HG02973 (cell line): ENCODE measurements at regions not wholly inside any gene's neighbourhood (a gene's known extent, or its start where the extent isn't known, plus 50 kb on each side); places are given as distances from the start of the nearest gene placed in this dataset.
"Not testable (repeated sequence)": the region's sequence is repeated elsewhere in the genome, so short reads cannot be mapped to it uniquely, and the experiment has no call there.

Experiments used
- ATAC-seq: cut with Tn5 transposase; IDR thresholded peaks from one replicate; pipeline ENCODE4 v1.9.1; 2021; ENCODE audit warnings: moderate library complexity; ENCODE audit not compliant: unreplicated experiment

DNA sequence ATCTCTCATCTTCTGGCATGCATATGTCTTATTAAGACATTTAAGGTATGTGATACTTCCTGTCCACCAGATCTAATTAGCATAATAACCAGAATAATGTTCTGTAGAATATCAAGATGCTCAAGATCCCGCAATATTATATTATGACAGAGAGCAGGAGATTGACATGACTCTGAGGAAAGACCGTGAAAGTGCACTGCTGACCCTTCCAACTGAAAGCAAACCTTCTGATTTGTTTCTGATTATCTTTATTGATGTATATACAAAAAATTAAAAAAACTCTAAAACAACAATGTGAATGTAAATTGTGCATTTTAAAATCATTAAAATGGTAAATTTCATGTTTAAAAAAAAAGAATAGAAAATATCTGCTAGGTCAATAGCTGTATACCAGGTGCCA is 184.4 kb upstream of the TMEM45B start:
- ATAC-seq: no peak

DNA sequence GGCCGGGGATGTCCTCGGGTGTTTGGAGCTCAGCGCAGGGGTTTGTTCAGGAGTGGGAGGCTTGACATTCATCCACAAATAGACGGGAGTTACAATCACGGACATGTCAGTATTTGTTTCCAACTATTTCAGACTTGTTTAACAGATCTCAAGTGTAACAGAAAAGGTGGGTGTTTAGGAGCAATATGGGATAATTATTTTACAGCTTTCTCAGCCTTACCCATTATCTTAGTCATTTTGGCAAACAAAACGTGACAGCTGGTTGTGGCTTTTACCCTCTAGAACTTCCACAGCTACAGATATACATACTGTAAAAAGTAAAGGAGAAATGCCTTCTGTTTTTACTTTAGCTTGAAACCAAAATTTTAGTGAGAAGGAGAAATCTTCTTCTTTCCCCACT is 178.7 kb upstream of the TMEM45B start:
- ATAC-seq: no peak

DNA sequence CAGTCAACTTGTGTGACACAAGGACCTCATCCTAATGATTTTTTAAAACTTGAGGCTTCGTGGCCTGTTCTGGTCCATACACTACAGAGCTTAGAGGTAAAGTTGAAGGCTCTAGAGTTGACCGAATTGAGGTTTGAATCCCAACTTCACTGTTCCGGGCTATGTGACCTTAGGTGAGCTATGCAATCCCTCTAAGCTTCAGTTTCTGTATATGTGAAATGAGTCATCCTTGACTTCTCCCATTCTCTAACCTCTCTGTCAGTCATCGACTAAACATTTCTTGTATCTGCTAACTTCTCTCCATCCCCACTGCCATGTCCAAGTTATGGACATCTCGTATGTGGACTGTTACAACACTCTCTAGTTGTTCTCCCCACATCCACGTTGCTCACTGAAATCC is 178.2 kb upstream of the TMEM45B start:
- no peak for ATAC-seq

DNA sequence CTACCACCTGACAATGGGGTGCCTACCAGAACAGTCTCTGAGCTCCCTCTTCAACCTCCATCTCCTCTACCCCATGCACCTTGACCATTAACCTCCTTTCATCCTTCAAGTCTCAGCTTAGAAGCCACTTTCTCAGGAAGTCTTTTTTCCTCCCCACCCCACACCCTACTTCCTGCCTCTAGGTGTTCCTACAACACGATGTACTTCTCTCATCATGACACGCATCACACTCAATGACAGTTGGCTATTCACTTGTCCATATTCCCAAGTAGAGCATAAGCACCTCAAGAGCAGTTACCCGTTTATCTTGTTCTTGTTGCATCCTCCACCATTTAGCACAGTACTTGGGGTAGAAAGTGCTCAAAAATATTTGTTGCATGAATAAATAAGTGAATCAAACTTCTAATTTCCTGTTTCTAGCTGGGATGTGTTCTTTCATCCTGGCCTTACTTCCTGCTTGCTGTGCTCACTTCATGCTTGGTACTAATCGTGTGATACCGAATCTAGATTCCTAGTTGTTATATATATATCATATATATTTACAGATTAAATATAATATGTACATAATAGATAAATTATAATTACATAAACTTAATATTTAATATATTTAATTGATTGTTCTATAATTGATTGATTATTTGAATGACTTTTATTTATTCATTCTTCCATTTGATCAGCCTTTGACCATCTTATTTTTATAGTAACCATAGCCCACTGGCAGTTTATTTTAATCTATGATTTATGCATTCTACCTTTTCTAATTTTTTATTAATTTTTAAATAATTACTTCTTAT is 177.5 kb upstream of the TMEM45B start:
- no peak for ATAC-seq

DNA sequence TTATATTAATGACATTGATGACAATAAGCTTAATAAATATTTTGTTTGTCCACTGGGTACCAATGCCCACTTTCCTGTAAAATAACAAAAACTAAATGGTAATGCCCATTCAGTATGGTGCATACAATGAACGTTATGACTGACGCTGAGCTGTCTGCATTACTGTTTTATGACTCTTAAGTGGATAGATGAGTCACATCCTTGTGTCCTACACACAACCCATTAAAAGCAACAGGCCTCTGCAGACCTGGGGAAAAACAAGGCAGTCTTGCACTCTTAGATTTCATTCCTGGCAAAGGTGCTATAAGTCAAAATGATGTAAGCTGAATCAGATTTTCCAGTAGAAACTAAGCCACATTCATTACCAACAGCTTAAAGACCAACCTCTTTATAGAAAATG is 176.3 kb upstream of the TMEM45B start:
- no peak for ATAC-seq

DNA sequence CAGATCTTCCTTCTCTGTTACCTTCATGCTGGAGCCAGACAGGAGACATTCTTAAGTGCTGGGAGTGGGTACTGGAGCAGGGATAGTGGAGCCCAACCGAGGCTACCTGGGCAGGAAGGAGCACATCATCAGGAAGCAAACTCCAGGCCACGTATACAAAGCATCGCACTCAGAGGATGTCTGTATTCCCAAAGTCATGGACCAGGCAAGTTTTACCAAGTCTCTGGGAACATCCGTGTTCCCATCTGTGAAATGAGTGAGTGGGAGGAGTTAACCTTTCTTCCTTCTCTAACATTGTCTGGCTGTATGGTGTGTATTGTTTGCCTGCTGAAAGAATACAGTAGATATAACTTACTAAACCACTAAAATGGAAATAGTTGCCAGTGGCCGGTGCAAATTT is 175.0 kb upstream of the TMEM45B start:
- ATAC-seq: no peak

DNA sequence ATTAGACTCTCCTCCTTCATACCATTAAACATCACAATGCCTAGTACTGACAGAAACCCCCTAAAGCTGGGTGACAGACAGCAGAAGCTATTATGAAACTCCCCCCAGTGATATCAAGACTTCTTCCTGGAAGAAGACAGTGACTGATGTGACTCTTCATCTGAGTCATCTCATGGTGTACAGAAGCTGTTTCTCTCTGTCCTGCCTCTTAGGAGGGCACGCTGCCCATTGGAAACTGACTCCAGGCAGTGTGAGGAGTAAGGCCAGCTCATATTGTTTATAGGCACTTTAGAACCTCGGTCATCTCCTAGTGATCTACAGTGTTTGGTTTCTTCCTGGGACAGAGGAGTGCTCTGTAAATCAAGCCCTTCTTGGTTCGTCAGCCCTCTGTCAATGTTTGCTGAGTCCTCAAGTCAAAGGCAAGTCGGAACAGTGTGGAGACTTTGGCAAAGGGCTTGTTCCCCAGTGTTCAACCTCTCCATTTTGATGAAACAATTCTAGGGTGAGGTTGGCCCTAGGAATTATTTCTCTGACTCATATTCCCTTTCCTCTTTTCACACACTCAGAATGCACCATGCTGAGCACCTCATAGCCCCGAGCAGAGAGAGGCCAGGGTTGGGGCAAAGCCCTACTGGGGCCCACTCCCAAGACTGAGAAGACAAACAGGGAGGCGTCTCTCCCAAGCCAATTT is 172.5 kb upstream of the TMEM45B start:
- no peak for ATAC-seq

DNA sequence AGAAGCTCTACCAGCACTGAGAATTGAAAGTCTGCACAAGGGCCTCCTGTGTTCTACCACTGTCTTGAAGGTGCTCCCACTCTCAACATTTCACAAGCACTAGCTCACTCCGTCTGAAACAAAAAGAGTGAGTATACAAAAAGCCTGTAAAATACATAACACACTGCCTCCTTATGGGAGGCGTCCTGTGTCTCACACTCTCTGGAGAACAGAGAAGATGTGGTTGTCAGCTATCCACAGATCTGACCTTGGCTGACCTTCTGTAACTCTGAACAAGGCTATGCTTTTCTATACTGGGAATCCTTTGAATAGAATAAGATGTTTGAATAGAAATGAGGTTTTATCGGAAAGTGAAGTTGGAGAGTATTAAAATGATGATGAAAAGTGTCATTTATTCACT is 171.3 kb upstream of the TMEM45B start:
- no peak for ATAC-seq

DNA sequence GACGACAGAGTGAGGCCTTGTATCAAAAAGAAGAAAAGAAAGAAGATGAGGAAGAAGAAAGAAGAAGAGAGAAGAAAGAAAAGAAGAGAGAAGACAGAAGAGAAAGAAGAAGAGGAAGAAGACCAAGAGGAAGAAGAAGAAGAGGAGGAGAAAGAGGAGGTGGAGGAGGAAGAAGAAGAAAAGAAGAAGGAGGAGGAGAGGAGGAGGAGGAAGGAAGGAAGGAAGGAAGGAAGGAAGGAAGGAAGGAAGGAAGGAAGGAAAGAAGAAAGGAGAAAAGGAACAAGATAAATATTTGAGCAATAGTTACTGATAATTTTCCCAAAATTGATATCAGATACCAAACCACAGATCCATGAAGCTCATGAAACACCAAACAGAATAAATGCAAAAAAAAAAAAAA is 169.7 kb upstream of the TMEM45B start:
- no peak for ATAC-seq

DNA sequence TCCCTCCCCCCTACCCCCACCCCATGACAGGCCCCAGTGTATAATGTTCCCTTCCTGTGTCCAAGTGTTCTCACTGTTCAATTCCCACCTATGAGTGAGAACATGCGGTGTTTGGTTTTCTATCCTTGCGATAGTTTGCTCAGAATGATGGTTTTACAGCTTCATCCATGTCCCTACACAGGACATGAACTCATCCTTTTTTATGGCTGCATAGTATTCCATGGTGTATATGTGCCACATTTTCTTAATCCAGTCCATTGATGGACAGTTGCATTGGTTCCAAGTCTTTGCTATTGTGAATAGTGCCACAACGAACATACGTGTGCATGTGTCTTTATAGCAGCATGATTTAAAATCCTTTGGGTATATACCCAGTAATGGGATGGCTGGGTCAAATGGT is 165.6 kb upstream of the TMEM45B start:
- ATAC-seq: not testable (repeated sequence)

DNA sequence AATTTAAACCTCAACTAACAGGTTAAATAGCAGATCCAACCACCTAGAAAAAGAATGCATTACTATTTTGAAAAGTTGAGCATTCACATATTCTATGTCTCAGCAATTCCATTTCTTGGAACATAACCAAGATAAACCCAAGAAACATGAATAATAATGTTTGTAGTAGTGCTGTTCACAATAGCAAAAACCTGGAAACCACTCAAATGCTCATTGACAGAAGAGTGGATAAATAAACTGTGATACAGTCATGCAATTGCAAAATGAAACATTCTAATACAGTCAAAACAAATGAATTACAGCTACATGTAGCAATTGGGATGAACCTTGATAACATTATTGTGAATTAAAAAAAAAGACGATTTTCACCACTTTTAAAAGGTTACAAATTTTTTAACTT is 162.8 kb upstream of the TMEM45B start:
- no peak for ATAC-seq

DNA sequence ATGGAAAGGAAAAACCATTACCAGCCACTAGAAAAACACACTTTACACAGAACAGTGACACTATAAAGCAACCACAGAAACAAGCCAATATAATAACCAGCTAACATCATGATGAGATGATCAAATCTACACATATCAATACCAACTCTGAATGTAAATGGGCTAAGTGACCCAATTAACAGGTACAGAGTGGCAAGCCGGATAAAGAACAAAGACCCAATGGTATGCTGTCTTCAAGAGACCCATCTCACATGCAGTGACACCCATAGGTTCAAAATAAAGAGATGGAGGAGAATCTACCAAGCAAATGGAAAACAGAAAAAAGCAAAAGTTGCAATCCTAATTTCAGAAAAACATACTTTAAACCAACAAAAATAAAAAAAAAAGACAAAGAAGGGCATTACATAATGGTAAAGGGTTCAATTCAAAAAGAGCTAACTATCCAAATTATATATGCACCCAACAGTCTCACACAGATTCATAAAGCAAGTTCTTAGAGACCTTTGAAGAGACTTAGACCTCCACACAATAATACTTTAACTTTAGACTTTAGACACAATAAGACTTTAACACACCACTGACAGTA is 160.3 kb upstream of the TMEM45B start:
- ATAC-seq: no peak

DNA sequence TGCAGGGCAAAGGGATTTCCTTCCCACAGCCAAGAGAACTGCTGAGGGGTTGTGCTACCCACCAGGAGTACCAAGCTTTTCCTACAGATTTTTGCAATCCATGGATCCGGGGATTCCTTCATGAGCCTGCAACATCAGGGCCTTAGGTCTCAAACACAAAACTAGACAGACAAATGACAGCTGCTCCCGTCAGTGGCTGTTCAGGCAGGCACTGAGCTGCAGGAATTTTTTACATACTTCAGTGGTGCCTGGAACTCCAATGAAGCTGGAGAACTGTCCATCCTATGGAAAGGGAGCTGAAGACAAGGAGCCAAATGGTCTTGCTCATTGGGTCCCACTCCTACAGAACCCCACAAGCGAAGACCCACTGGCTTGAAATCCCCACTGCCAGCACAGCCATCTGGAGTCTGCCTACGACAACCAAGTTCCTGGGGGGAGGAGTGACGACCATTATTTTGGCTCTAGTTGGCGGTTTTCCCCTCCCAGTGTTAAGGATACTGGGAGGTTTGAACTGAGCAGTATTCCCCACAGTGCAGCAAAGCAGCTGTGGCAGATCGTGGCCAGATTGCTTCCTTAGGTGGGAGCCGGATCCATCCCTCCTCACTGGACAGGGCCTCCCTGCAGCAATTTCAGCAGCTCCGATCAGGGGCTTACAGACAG is 157.7 kb upstream of the TMEM45B start:
- ATAC-seq: no peak

DNA sequence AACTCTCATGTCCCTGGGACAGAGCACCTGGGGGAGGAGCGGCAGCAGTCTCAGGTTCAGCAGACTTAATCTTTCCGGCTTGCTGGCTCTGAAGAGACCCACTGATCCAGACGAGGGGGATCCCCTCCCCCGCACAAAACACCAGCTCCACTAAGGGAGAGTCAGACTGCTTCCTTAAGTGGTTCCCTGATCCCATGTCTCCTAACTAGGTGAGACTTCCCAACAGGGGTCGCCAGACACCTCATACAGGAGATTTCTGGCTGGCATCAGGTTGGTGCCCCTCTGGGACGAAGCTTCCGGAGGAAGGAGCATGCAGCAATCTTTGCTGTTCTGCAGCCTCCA is 157.2 kb upstream of the TMEM45B start:
- ATAC-seq: no peak

DNA sequence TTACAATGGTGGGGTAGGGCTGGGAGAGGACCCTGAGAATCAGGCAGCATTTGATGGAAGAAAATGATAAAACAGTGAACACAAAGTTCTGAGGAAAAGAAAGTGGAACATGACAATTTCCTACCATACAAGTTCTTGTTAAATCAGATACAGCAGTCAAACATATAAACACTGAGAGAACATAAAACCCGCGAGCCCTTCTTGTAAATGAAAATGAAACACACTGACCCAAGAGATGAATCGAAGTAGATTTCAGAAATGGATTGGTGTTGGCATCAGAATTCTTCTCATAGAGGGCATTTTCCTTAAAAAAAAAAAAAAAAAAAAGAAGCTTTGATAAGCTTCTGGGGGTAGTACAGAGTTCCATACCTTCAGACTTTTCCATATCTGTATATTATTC is 134.7 kb upstream of the TMEM45B start:
- no peak for ATAC-seq

DNA sequence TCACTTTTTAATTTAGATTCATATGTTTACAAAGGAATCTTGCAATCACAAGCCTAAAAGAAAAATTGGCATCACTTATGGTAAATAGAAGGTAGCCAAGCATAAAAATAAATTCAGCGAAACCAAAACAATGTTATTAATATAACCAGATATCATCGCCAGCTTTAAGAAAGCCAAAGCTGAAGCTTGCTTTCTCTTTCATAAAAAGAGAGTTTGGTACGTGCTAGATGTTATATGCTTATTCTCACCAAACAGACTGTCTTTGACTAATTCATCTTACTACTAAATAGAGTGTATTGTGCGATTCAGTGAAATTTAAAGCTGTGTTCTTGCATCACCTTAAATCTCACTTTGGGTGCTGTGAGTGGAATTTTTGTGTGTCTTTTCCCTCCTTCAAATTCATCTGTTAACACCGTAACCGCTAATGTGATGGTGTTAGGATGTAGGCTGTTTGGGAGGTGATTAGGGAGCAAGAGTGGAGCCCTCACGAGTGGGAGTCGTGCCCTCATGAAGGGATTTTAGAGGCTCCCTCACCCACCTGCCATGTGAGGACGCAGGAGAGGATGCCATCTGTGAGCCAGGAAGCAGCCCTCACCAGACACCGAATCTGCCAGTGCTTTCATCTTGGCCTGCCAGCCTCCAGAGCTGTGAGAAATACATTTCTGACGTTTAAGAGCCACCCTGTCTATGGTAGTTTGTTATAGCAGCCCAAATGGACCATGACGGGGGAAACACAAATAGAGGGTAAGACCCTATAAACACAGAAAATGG is 134.1 kb upstream of the TMEM45B start:
- no peak for ATAC-seq

DNA sequence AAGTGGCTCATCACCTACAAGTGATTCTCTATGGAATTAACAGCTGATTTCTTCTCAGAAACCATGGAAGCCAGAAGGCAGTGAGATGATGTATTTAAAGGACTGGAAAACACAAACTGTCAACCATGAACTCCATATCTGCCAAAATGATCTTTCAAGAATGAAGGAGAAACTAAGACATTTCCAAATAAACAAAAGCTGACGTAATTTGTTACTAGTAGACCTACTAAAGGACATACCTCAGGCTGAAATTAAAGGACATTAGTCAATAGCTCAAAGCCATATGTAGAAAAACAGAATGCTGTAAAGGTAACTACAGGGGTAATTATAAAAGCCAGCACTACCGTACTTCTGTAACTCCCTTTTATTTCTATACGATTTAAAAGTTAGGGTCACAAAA is 129.4 kb upstream of the TMEM45B start:
- no peak for ATAC-seq

DNA sequence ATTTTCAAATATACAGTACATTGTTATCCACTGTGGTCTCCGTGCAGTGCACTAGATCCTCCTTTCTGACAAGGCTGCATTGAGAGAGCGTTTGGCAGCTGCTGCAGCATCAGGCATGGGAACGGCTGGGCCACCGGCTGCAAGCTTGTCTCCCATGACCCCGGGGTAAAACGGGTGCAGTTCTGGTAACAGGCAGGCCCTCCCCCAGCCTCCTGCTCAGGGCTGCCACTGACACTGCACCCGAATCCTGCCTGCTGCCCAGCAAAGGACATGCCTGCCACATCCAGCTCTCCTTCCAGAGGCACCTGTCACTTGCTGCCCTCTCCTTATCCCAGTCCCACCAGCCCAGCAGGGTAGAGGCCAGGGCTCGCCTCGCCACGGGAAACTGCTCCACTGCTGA is 124.5 kb upstream of the TMEM45B start:
- ATAC-seq: no peak

DNA sequence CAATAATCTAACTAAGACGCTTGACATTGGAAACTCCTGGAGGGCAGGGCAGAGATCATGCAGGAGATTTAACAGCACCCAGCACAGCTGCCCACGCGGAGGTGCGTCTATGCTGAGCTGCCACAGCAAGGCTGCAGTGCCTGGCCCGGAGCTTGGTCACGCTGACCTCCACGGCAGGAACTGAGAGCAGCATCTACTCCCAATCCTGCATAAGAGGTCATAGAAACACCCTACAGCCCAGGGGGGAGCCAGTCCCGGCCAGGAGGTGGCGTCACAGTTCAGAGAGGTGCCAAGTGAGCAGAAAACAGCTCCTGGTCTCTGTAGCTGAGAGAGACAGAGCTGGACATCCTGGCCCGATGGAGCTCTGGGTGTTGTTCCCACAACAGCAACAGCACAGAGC is 121.1 kb upstream of the TMEM45B start:
- no peak for ATAC-seq

DNA sequence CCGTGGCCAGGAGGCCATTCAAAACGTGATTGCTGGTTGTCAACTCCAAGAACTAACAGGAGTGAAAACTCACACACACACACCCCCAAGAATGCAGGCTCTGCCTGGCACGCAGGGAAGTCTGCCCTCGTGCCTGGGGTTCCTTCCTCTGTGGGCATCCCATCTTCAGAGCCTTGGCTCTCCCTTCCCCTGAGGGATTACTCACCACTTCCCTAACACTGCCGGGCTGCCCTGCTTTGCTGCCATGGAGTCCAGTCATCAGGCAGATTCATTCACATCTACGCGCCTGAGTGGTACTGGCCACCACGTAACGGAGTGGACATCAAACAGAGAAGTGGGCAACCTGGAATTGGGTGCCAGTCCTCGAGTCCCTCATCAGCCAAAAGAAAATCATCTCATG is 120.7 kb upstream of the TMEM45B start:
- ATAC-seq: no peak
